Colonic mucosa (tissue), 4 donors: ENCODE measurements at regions not wholly inside any gene's neighbourhood (a gene's known extent, or its start where the extent isn't known, plus 50 kb on each side); places are given as distances from the start of the nearest gene placed in this dataset.

Source experiments
- DNase-seq: peaks from one replicate; pipeline ENCODE4 v3.0.0-alpha.2; 2020
- H3K27ac ChIP-seq: fragments of 200-600 bp; one replicate; pipeline ENCODE4 v1.8.0; 2021
- H3K27me3 ChIP-seq: fragments of 200-600 bp; one replicate; pipeline ENCODE4 v1.8.0; 2021
- H3K36me3 ChIP-seq: fragments of 200-600 bp; one replicate; pipeline ENCODE4 v1.8.0; 2021
- H3K4me1 ChIP-seq: fragments of 200-600 bp; one replicate; pipeline ENCODE4 v1.8.0; 2021; ENCODE audit warnings: mild to moderate bottlenecking
- H3K4me3 ChIP-seq: fragments of 200-600 bp; one replicate; pipeline ENCODE4 v1.8.0; 2021
- H3K9ac ChIP-seq, 2 donors: one replicate each; pipeline ENCODE4 v1.7.0; 2013; ENCODE audit warnings: control low read depth in 2 of 2, low read depth in 2 of 2, low read length in 2 of 2
- H3K9me3 ChIP-seq: fragments of 200-600 bp; one replicate; pipeline ENCODE4 v1.8.0; 2021
- CTCF ChIP-seq: fragments of 200-600 bp; IDR thresholded peaks from one replicate; pipeline ENCODE4 v1.8.0; 2022; ENCODE audit warnings: antibody characterized with exemption, mild to moderate bottlenecking
- intact Hi-C: fragments of 100-400 bp; cut with DNase I; formaldehyde crosslinking; loops from one replicate; pipeline ENCODE4 v1.14.1; 2022
- donor health status: healthy.
- donor health status: DM: no; HTN: no; CAD: no.
- donor health status: DM: no; HTN: no; CAD: no.

- H3K27ac ChIP-seq: no peak overlapping the region
- H3K9me3 ChIP-seq: no peaks in the 10 kb centered on the region
- TF ChIP-seq CTCF: no peak
- H3K4me1 ChIP-seq: no peaks in the 10 kb centered on the region
- intact Hi-C loops: no loop called here
- no peak overlapping the region for H3K4me3 ChIP-seq
- no peaks in the 10 kb centered on the region for H3K27me3 ChIP-seq
- H3K36me3 ChIP-seq: no peaks in the 10 kb centered on the region
- H3K9ac ChIP-seq: no peak overlapping the region
- DNase-seq: no peak
These were observed 299.7 kb upstream of the AKR1E2 start for GRCh38 chr10:4526311-4526731.

GRCh38 chr10:4525103-4525502 lies 300.9 kb upstream of the AKR1E2 start:
- intact Hi-C loops: no loop called here
- no peaks in the 10 kb centered on the region for H3K9me3 ChIP-seq
- no peak overlapping the region for H3K9ac ChIP-seq
- no peaks in the 10 kb centered on the region for H3K36me3 ChIP-seq
- H3K4me3 ChIP-seq: no peak overlapping the region
- TF ChIP-seq CTCF: no peak
- no peaks in the 10 kb centered on the region for H3K27me3 ChIP-seq
- DNase-seq: no peak
- no peak overlapping the region for H3K27ac ChIP-seq
- no peaks in the 10 kb centered on the region for H3K4me1 ChIP-seq

- no peak overlapping the region for H3K9ac ChIP-seq
- H3K9me3 ChIP-seq: no peaks in the 10 kb centered on the region
- no peak overlapping the region for H3K4me3 ChIP-seq
- no peak for DNase-seq
- no peaks in the 10 kb centered on the region for H3K4me1 ChIP-seq
- no peak for TF ChIP-seq CTCF
- intact Hi-C loops: no loop called here
- H3K36me3 ChIP-seq: no peaks in the 10 kb centered on the region
- H3K27me3 ChIP-seq: no peaks in the 10 kb centered on the region
- H3K27ac ChIP-seq: no peak overlapping the region
These were observed 303.6 kb upstream of the AKR1E2 start for GRCh38 chr10:4522296-4523000.

- H3K27ac ChIP-seq: no peak overlapping the region
- no peaks in the 10 kb centered on the region for H3K4me1 ChIP-seq
- no peak for DNase-seq
- no peak overlapping the region for H3K4me3 ChIP-seq
- no peaks in the 10 kb centered on the region for H3K27me3 ChIP-seq
- no peaks in the 10 kb centered on the region for H3K9me3 ChIP-seq
- H3K9ac ChIP-seq: no peak overlapping the region
- H3K36me3 ChIP-seq: no peaks in the 10 kb centered on the region
- intact Hi-C loops: loop anchor here (5.0 kb wide), 1 partner anchor 132 kb away; no protein-coding TSS in a partner anchor
- no peak for TF ChIP-seq CTCF
These were observed 306.2 kb upstream of the AKR1E2 start for GRCh38 chr10:4519658-4520402.

- no peak for TF ChIP-seq CTCF
- no peaks in the 10 kb centered on the region for H3K27me3 ChIP-seq
- no peaks in the 10 kb centered on the region for H3K36me3 ChIP-seq
- intact Hi-C loops: loop anchor here (5.0 kb wide), 1 partner anchor 135 kb away; no protein-coding TSS in a partner anchor
- H3K27ac ChIP-seq: no peak overlapping the region
- H3K4me3 ChIP-seq: no peak overlapping the region
- no peak overlapping the region for H3K9ac ChIP-seq
- no peak for DNase-seq
- no peaks in the 10 kb centered on the region for H3K9me3 ChIP-seq
- no peaks in the 10 kb centered on the region for H3K4me1 ChIP-seq
These were observed 308.3 kb upstream of the AKR1E2 start for GRCh38 chr10:4517746-4518145.
